Dendritic cell treated with granulocyte-macrophage colony-stimulating factor and Interleukin-4, amounts not matched to agents 40 ng/mL and 50 ng/mL, for 4 days (primary cell): ENCODE measurements at regions not wholly inside any gene's neighbourhood (a gene's known extent, or its start where the extent isn't known, plus 50 kb on each side); places are given as distances from the start of the nearest gene placed in this dataset.
"Not testable (repeated sequence)": the region's sequence is repeated elsewhere in the genome, so short reads cannot be mapped to it uniquely, and the experiment has no call there.

ENCODE experiments used
- H3K27ac Mint-ChIP-seq: one replicate; pipeline ENCODE4 v1.8.0; 2022; ENCODE audit warnings: mild to moderate bottlenecking, mixed read lengths
- H3K27me3 Mint-ChIP-seq: one replicate; pipeline ENCODE4 v1.8.0; 2022; ENCODE audit warnings: mild to moderate bottlenecking, mixed read lengths
- H3K36me3 Mint-ChIP-seq: one replicate; pipeline ENCODE4 v1.8.0; 2022; ENCODE audit warnings: low read depth, mixed read lengths
- H3K4me1 Mint-ChIP-seq: one replicate; pipeline ENCODE4 v1.8.0; 2022; ENCODE audit warnings: low read depth, mixed read lengths
- H3K4me3 Mint-ChIP-seq: one replicate; pipeline ENCODE4 v1.8.0; 2022; ENCODE audit warnings: mild to moderate bottlenecking, moderate library complexity, mixed read lengths
- H3K9me3 Mint-ChIP-seq: one replicate; pipeline ENCODE4 v1.8.0; 2022; ENCODE audit warnings: mixed read lengths
- intact Hi-C: fragments of 100-400 bp; cut with micrococcal nuclease; formaldehyde crosslinking; loops from one replicate; pipeline ENCODE4 v1.15.0; 2022

DNA sequence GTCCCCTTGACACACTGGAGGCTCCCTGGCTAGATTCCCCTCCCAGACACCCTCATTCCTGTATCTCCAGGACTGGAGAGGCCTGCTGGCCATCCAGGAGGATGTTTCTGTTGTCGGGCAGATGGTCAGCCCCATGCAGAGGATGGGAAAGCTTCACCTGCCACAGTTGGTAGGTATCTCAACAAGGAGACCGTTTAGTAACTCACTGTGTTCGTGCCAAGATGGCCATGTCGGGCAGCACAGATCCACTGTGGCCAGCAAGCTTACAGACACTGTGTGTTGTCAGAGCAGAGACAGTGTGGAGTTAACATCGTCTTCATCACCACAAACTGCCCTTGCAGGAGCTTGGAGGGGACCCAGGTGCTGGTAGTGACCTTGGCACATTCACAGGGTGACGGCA lies 390.9 kb downstream of the SEC14L1 start:
- Mint-ChIP-seq H3K36me3 (no peaks in the 10 kb centered on the region), H3K4me3 (no peak overlapping the region), H3K9me3 (peaks cover 9% of the 10 kb centered on the region), H3K27ac (no peak overlapping the region), H3K4me1 (peaks cover 9% of the 10 kb centered on the region), H3K27me3 (peaks cover 64% of the 10 kb centered on the region)
- intact Hi-C loops, result no loop called here

DNA sequence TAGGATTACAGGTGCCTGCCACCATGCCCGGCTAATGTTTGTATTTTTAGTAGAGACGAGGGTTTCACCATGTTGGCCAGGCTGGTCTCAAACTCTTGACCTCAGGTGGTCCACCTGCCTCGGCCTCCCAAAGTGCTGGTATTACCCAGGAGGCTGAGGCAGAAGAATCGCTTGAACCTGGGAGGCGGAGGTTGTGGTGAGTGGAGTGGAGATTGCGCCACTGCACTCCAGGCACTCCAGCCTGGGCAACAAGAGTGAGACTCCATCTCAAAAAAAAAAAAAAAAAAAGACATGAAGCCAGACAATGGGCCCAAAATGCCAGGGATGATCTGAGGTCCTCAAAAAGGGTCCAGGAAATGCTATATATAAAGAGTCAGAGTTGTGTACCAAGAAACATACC lies 392.9 kb downstream of the SEC14L1 start:
- H3K4me1 Mint-ChIP-seq, result peaks cover 14% of the 10 kb centered on the region
- intact Hi-C loops, H3K27ac Mint-ChIP-seq, H3K4me3 Mint-ChIP-seq, H3K9me3 Mint-ChIP-seq, H3K36me3 Mint-ChIP-seq: not testable (repeated sequence)
- H3K27me3 Mint-ChIP-seq, result peaks cover 51% of the 10 kb centered on the region

GRCh38 chr17:77534137-77534536 lies 393.4 kb downstream of the SEC14L1 start:
- Mint-ChIP-seq H3K9me3 (peaks cover 9% of the 10 kb centered on the region), H3K36me3 (no peaks in the 10 kb centered on the region), H3K27me3 (peaks cover 49% of the 10 kb centered on the region), H3K4me3 (no peak overlapping the region), H3K4me1 (peaks cover 14% of the 10 kb centered on the region), H3K27ac (no peak overlapping the region)
- intact Hi-C loops, result no loop called here

GRCh38 chr17:77535435-77535834 lies 394.7 kb downstream of the SEC14L1 start:
- Mint-ChIP-seq H3K36me3 (no peaks in the 10 kb centered on the region), H3K27ac (no peak overlapping the region)

DNA sequence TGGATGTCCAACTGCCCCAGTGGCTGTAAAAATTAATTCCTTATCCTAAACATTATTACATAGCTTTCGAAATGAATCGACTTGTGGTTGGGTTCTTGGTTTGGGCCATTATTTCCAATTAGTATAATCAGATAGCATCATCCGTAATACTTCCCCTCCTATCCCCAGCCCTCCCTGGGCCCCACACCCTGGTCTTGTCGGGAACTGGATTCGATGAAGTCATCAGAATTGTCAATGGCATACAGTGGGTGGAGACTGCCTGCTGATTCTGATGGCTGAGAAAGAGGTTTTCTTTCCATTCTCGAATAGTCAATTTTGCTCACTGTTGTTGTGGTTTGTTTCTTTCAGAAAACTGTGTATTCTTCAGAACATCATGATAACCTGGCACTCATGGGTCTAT lies 395.1 kb downstream of the SEC14L1 start:
- peaks cover 48% of the 10 kb centered on the region for H3K27me3 Mint-ChIP-seq
- peaks cover 9% of the 10 kb centered on the region for H3K9me3 Mint-ChIP-seq
- peaks cover 14% of the 10 kb centered on the region for H3K4me1 Mint-ChIP-seq
- H3K36me3 Mint-ChIP-seq, result no peaks in the 10 kb centered on the region
- intact Hi-C loops, result no loop called here
- no peak overlapping the region for H3K27ac Mint-ChIP-seq
- H3K4me3 Mint-ChIP-seq, result no peak overlapping the region

More at GRCh38 chr17:77535435-77535834, 394.7 kb downstream of the SEC14L1 start:
- Mint-ChIP-seq H3K27me3 (peaks cover 48% of the 10 kb centered on the region), H3K9me3 (peaks cover 9% of the 10 kb centered on the region), H3K4me1 (peaks cover 14% of the 10 kb centered on the region), H3K4me3 (no peak overlapping the region)
- intact Hi-C loops, result no loop called here

DNA sequence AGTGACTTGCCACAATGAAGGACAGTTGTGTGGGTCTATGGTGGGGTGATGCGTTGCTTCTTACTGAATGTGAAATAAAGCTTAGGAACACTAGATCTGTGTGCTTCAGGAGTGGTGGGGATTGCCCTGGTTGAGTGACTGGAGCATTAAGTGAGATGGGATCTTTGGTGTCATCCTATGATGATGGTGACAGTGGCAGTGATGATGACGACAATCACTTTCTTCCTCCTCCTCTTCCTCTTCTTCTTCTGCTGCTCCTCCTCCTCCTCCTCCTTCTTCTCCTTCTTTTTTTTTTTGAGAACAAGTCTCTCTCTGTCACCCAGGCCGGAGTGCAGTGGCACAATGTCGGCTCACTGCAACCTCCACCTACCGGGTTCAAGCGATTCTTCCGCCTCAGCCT lies 396.8 kb downstream of the SEC14L1 start:
- no peak overlapping the region for H3K27ac Mint-ChIP-seq
- intact Hi-C loops, result no loop called here

GRCh38 chr17:77540531-77540930 lies 399.8 kb downstream of the SEC14L1 start:
- Mint-ChIP-seq H3K27me3 (peaks cover 48% of the 10 kb centered on the region), H3K9me3 (no peaks in the 10 kb centered on the region), H3K4me3 (no peak overlapping the region), H3K4me1 (peaks cover 20% of the 10 kb centered on the region), H3K36me3 (no peaks in the 10 kb centered on the region), H3K27ac (no peak overlapping the region)
- intact Hi-C loops, result no loop called here

More for the DNA sequence above, 396.8 kb downstream of the SEC14L1 start:
- peaks cover 40% of the 10 kb centered on the region for H3K27me3 Mint-ChIP-seq
- no peak overlapping the region for H3K4me3 Mint-ChIP-seq
- H3K4me1 Mint-ChIP-seq, result peaks cover 20% of the 10 kb centered on the region
- peaks cover 9% of the 10 kb centered on the region for H3K9me3 Mint-ChIP-seq
- H3K36me3 Mint-ChIP-seq, result no peaks in the 10 kb centered on the region

- no peak overlapping the region for H3K27ac Mint-ChIP-seq
- H3K4me1 Mint-ChIP-seq, result peaks cover 16% of the 10 kb centered on the region
- H3K4me3 Mint-ChIP-seq, result no peak overlapping the region
- peaks cover 50% of the 10 kb centered on the region for H3K27me3 Mint-ChIP-seq
- intact Hi-C loops, result no loop called here
- no peaks in the 10 kb centered on the region for H3K36me3 Mint-ChIP-seq
- no peaks in the 10 kb centered on the region for H3K9me3 Mint-ChIP-seq
Observed at GRCh38 chr17:77540975-77541374, 400.2 kb downstream of the SEC14L1 start.

- Mint-ChIP-seq H3K9me3 (no peaks in the 10 kb centered on the region), H3K27ac (no peak overlapping the region), H3K27me3 (peaks cover 57% of the 10 kb centered on the region), H3K36me3 (no peaks in the 10 kb centered on the region), H3K4me3 (no peak overlapping the region), H3K4me1 (peaks cover 20% of the 10 kb centered on the region)
- intact Hi-C loops, result loop anchor here (2.0 kb wide), 3 partner anchors 65 to 471 kb away; no protein-coding TSS in a partner anchor
Observed at GRCh38 chr17:77542011-77542410, 401.2 kb downstream of the SEC14L1 start.

GRCh38 chr17:77542551-77543490 lies 402.1 kb downstream of the SEC14L1 start:
- no peak overlapping the region for H3K4me3 Mint-ChIP-seq
- peaks cover 59% of the 10 kb centered on the region for H3K27me3 Mint-ChIP-seq
- no peak overlapping the region for H3K27ac Mint-ChIP-seq
- peaks cover 18% of the 10 kb centered on the region for H3K4me1 Mint-ChIP-seq
- intact Hi-C loops, result loop anchor here (2.0 kb wide), 3 partner anchors 64 to 470 kb away; no protein-coding TSS in a partner anchor
- no peaks in the 10 kb centered on the region for H3K9me3 Mint-ChIP-seq
- H3K36me3 Mint-ChIP-seq, result no peaks in the 10 kb centered on the region

- Mint-ChIP-seq H3K4me3 (no peak overlapping the region), H3K4me1 (peaks cover 23% of the 10 kb centered on the region)
- intact Hi-C loops, result loop anchor here (2.0 kb wide), 3 partner anchors 63 to 469 kb away; no protein-coding TSS in a partner anchor
Observed at GRCh38 chr17:77543801-77544200, 403.0 kb downstream of the SEC14L1 start.

GRCh38 chr17:77544347-77545110 lies 403.8 kb downstream of the SEC14L1 start:
- H3K36me3 Mint-ChIP-seq, result no peaks in the 10 kb centered on the region
- H3K27ac Mint-ChIP-seq, result no peak overlapping the region
- H3K4me1 Mint-ChIP-seq, result peaks cover 30% of the 10 kb centered on the region
- peaks cover 54% of the 10 kb centered on the region for H3K27me3 Mint-ChIP-seq
- H3K4me3 Mint-ChIP-seq, result no peak overlapping the region
- no peaks in the 10 kb centered on the region for H3K9me3 Mint-ChIP-seq
- intact Hi-C loops, result no loop called here

More at GRCh38 chr17:77543801-77544200, 403.0 kb downstream of the SEC14L1 start:
- Mint-ChIP-seq H3K9me3 (no peaks in the 10 kb centered on the region), H3K27me3 (peaks cover 55% of the 10 kb centered on the region), H3K36me3 (no peaks in the 10 kb centered on the region), H3K27ac (no peak overlapping the region)

GRCh38 chr17:77546772-77547241 lies 406.0 kb downstream of the SEC14L1 start:
- Mint-ChIP-seq H3K4me3 (no peak overlapping the region), H3K27me3 (peaks cover 51% of the 10 kb centered on the region), H3K36me3 (no peaks in the 10 kb centered on the region), H3K27ac (no peak overlapping the region), H3K4me1 (peaks cover 37% of the 10 kb centered on the region), H3K9me3 (no peaks in the 10 kb centered on the region)
- intact Hi-C loops, result no loop called here

DNA sequence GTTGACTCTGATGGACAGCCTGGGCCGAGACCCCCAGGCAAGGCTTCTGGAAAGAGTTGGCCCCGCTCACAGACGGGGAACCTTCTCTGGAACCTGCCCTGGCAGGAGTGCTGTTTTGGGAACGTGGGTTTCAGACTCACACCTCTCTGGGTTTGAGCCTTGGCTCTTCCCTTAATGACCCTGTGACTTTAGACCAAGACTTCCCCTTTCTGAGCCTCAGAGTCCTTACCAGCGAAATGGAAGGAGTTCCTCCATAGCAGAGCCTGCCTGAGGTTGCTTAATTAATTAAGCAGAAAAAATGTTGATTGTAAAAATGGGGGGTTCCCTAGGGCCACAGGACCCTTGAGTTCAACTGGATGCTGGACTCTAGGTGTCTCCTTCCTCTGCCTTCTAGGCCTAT lies 408.2 kb downstream of the SEC14L1 start:
- Mint-ChIP-seq H3K27ac (peak overlapping the region; percentile 65), H3K4me3 (no peak overlapping the region), H3K27me3 (peaks cover 57% of the 10 kb centered on the region), H3K4me1 (peaks cover 28% of the 10 kb centered on the region), H3K36me3 (no peaks in the 10 kb centered on the region), H3K9me3 (no peaks in the 10 kb centered on the region)
- intact Hi-C loops, result no loop called here
